Endothelial cell of umbilical vein (primary cell): ENCODE measurements at regions not wholly inside any gene's neighbourhood (a gene's known extent, or its start where the extent isn't known, plus 50 kb on each side); places are given as distances from the start of the nearest gene placed in this dataset.
A peak's percentile ranks its signal among the peaks of the same experiment; 100 is the strongest.

Experiments
- BruUV-seq: library from RNA; stranded (reverse); fragments of 400-500 nt; replicated peaks from 2 replicates; lab custom pipeline; 2021; lab: Mats Ljungman, UMichigan
- CTCF ChIA-PET: fragments of 300-600, 350-600 bp; sonication (Branson Sonifier 250); formaldehyde crosslinking; loops from one replicate; lab custom pipeline; 2021; ENCODE audit warnings: antibody characterized with exemption, inconsistent platforms; lab: Charles Lee
- POLR2A ChIA-PET: fragments of 300-600, 350-600 bp; sonication (Branson Sonifier 250); formaldehyde crosslinking; loops from one replicate; lab custom pipeline; 2021; ENCODE audit warnings: antibody characterized with exemption, inconsistent platforms; lab: Charles Lee
- DNase-seq: peaks from one replicate; pipeline ENCODE4 v3.0.0-alpha.2; 2011; ENCODE audit warnings: low read depth, low spot score
- FAIRE-seq: peaks from 2 replicates; lab custom pipeline; 2011; peaks lifted over from hg19 to GRCh38; lab: Jason Lieb, UNC
- H2AFZ ChIP-seq: 2 replicates; pipeline ENCODE4 v1.6.0; 2012; ENCODE audit warnings: low read depth, low read length, control low read depth, inconsistent platforms
- H3K27ac ChIP-seq: 2 replicates; pipeline ENCODE4 v1.5.1; 2011; ENCODE audit warnings: low read depth, mild to moderate bottlenecking, control low read depth, low read length, moderate library complexity; ENCODE audit not compliant: insufficient read depth
- H3K27me3 ChIP-seq, 2 experiments: 2 replicates each; pipeline versions ENCODE4 v1.6.0 to v1.6.1; 2011; ENCODE audit warnings: low read length in 2 of 2, mixed read lengths in 1 of 2; ENCODE audit not compliant: control insufficient read depth in 2 of 2, insufficient read depth in 2 of 2
- H3K36me3 ChIP-seq, 2 experiments: 2 replicates in 1 of 2; 3 replicates in 1 of 2; pipeline ENCODE4 v1.5.1; 2011; ENCODE audit warnings: low read length in 2 of 2, mild to moderate bottlenecking in 1 of 2, moderate library complexity in 1 of 2; ENCODE audit not compliant: control insufficient read depth in 2 of 2, insufficient read depth in 2 of 2; ENCODE audit errors: extremely low read depth in 1 of 2
- H3K4me1 ChIP-seq: 3 replicates; pipeline ENCODE4 v1.5.1; 2011; ENCODE audit warnings: mild to moderate bottlenecking, low read length; ENCODE audit not compliant: control insufficient read depth, insufficient read depth; ENCODE audit errors: extremely low read depth
- H3K4me2 ChIP-seq: 2 replicates; pipeline ENCODE4 v1.6.1; 2011; ENCODE audit warnings: low read length, control low read depth, mixed read lengths; ENCODE audit not compliant: insufficient read depth
- H3K4me3 ChIP-seq, 3 experiments: fragments of 200-600 bp in 1 of 3; sonication (generic), shearing (Covaris generic) in 1 of 3; replicated peaks in 1 of 3; 2 replicates each; pipeline ENCODE4 v1.5.1; 2011 to 2016; ENCODE audit warnings: control low read depth in 3 of 3, low read length in 3 of 3, mild to moderate bottlenecking in 2 of 3, inconsistent platforms in 1 of 3, low read depth in 1 of 3, moderate library complexity in 1 of 3; ENCODE audit not compliant: insufficient read depth in 1 of 3
- H3K79me2 ChIP-seq: 2 replicates; pipeline ENCODE4 v1.6.0; 2012; ENCODE audit warnings: low read length, inconsistent platforms; ENCODE audit not compliant: control insufficient read depth, insufficient read depth
- H3K9ac ChIP-seq: replicated peaks from 2 replicates; pipeline ENCODE3; 2011; ENCODE audit warnings: low read length, control low read depth; ENCODE audit not compliant: insufficient read depth; ENCODE audit errors: extremely low read depth
- H3K9me1 ChIP-seq: replicated peaks from 3 replicates; pipeline ENCODE4 v1.6.0; 2011; ENCODE audit warnings: mild to moderate bottlenecking, low read length; ENCODE audit not compliant: control insufficient read depth, insufficient read depth; ENCODE audit errors: extremely low read depth
- H3K9me3 ChIP-seq: replicated peaks from 2 replicates; pipeline ENCODE4 v1.5.1; 2012; ENCODE audit warnings: low read length, inconsistent platforms; ENCODE audit not compliant: control insufficient read depth, insufficient read depth
- H4K20me1 ChIP-seq: replicated peaks from 2 replicates; pipeline ENCODE3; 2011; ENCODE audit warnings: mild to moderate bottlenecking, low read length; ENCODE audit not compliant: control insufficient read depth, insufficient read depth; ENCODE audit errors: extremely low read depth
- FOS ChIP-seq: IDR thresholded peaks from 2 replicates; pipeline ENCODE4 v1.6.1; 2011; ENCODE audit warnings: mild to moderate bottlenecking, low read length, moderate library complexity, borderline replicate concordance; ENCODE audit not compliant: insufficient read depth
- GATA2 ChIP-seq: IDR thresholded peaks from 2 replicates; pipeline ENCODE4 v1.7.0; 2011; ENCODE audit warnings: low read depth, mild to moderate bottlenecking, moderate library complexity, mixed read lengths, low read length; ENCODE audit not compliant: insufficient read length, insufficient read depth
- JUN ChIP-seq: IDR thresholded peaks from 2 replicates; pipeline ENCODE4 v1.6.1; 2011; ENCODE audit warnings: borderline replicate concordance, low read depth; ENCODE audit not compliant: insufficient read length, insufficient read depth
- dilution Hi-C: fragments of 300-500 bp; cut with MboI; formaldehyde crosslinking; loops from one replicate; pipeline ENCODE4 v1.15.0; 2019; ENCODE audit warnings: low sequenced_read_pairs; ENCODE audit not compliant: extremely low pct_ligation_motif_present
- intact Hi-C: fragments of 100-400 bp; cut with micrococcal nuclease; formaldehyde crosslinking; loops from one replicate; pipeline ENCODE4 v1.10.0; 2022

- POLR2A ChIA-PET, result no interaction called here
- H3K79me2 ChIP-seq, result no peaks in the 10 kb centered on the region
- no peaks in the 10 kb centered on the region for H3K9me1 ChIP-seq
- TF ChIP-seq JUN, result no peak
- TF ChIP-seq FOS, result peak; percentile 24
- BruUV-seq, result no TSS peak
- peaks cover 6% of the 10 kb centered on the region in 2 experiments for H3K27me3 ChIP-seq
- CTCF ChIA-PET, result interaction anchor here (1.1 kb wide), 1 partner anchor 61 kb away, joined by 3 read pairs; no protein-coding TSS in a partner anchor
- no peak for FAIRE-seq
- H3K4me2 ChIP-seq, result no peak overlapping the region
- H4K20me1 ChIP-seq, result no peaks in the 10 kb centered on the region
- no peak for DNase-seq
- intact Hi-C loops (no loop called here), dilution Hi-C loops (no loop called here)
- H3K4me1 ChIP-seq, result no peaks in the 10 kb centered on the region
- H3K9me3 ChIP-seq, result no peaks in the 10 kb centered on the region
- H3K4me3 ChIP-seq, result no peak overlapping the region
- H2AFZ ChIP-seq, result no peak overlapping the region
- H3K36me3 ChIP-seq, result no peaks in the 10 kb centered on the region
- no peak overlapping the region for H3K27ac ChIP-seq
- H3K9ac ChIP-seq, result no peak overlapping the region
Measured at GRCh38 chr20:46814366-46815232, 80.0 kb upstream of the EYA2 start.

GRCh38 chr20:46816097-46816496, 78.5 kb upstream of the EYA2 start:
- no peak overlapping the region for H3K4me2 ChIP-seq
- no peak overlapping the region for H2AFZ ChIP-seq
- dilution Hi-C loops (no loop called here), intact Hi-C loops (no loop called here)
- H3K27ac ChIP-seq, result no peak overlapping the region
- H3K79me2 ChIP-seq, result no peaks in the 10 kb centered on the region
- H3K9me3 ChIP-seq, result no peaks in the 10 kb centered on the region
- no peaks in the 10 kb centered on the region for H4K20me1 ChIP-seq
- no peaks in the 10 kb centered on the region for H3K9me1 ChIP-seq
- ChIA-PET CTCF (no interaction called here), POLR2A (no interaction called here)
- H3K9ac ChIP-seq, result no peak overlapping the region
- no TSS peak for BruUV-seq
- DNase-seq (no peak), FAIRE-seq (no peak)
- H3K36me3 ChIP-seq, result no peaks in the 10 kb centered on the region
- no peaks in the 10 kb centered on the region for H3K4me1 ChIP-seq
- H3K27me3 ChIP-seq, result peaks cover 4 to 6% of the 10 kb centered on the region in 2 experiments
- TF ChIP-seq GATA2, result no peak
- no peak overlapping the region for H3K4me3 ChIP-seq
